H1 (cell line): ENCODE measurements at regions not wholly inside any gene's neighbourhood (a gene's known extent, or its start where the extent isn't known, plus 50 kb on each side); places are given as distances from the start of the nearest gene placed in this dataset.

Experiments
- CTCF ChIA-PET: fragments of 300-600 bp; sonication (Branson Sonifier 250); formaldehyde crosslinking; loops from one replicate; lab custom pipeline; 2021; ENCODE audit not compliant: partially characterized antibody; lab: Charles Lee
- POLR2A ChIA-PET: fragments of 300-600 bp; sonication (Branson Sonifier 250); formaldehyde crosslinking; loops from one replicate; lab custom pipeline; 2021; ENCODE audit warnings: inconsistent platforms; ENCODE audit not compliant: partially characterized antibody; lab: Charles Lee
- DNase-seq, 2 experiments: peaks; one replicate each; pipeline versions ENCODE4 v3.0.0 to v3.0.0-alpha.2; 2010 to 2022; ENCODE audit warnings: low spot score in 2 of 2, low read depth in 1 of 2, mixed read lengths in 1 of 2
- FAIRE-seq: peaks from 2 replicates; lab custom pipeline; 2011; peaks lifted over from hg19 to GRCh38; lab: Jason Lieb, UNC
- H2AFZ ChIP-seq: 2 replicates; pipeline ENCODE4 v1.8.1; 2012; ENCODE audit warnings: low read length, inconsistent platforms
- H2AK5ac ChIP-seq: 2 replicates; pipeline ENCODE4 v1.6.1; 2013; ENCODE audit warnings: low read depth, low read length
- H2BK120ac ChIP-seq: replicated peaks from 2 replicates; pipeline ENCODE3; 2013; ENCODE audit warnings: low read depth, low read length, inconsistent platforms
- H2BK12ac ChIP-seq: 2 replicates; pipeline ENCODE4 v1.6.1; 2013; ENCODE audit warnings: low read depth, low read length
- H2BK15ac ChIP-seq: 2 replicates; pipeline ENCODE4 v1.6.1; 2013; ENCODE audit warnings: low read length
- H2BK20ac ChIP-seq: 2 replicates; pipeline ENCODE4 v1.6.1; 2013; ENCODE audit warnings: low read length
- H2BK5ac ChIP-seq: 2 replicates; pipeline ENCODE4 v1.6.1; 2013; ENCODE audit warnings: low read depth, low read length
- H3K14ac ChIP-seq: 2 replicates; pipeline ENCODE4 v1.6.1; 2013; ENCODE audit warnings: inconsistent platforms; ENCODE audit not compliant: insufficient read length
- H3K18ac ChIP-seq: 2 replicates; pipeline ENCODE4 v1.6.1; 2013; ENCODE audit warnings: low read length; ENCODE audit errors: extremely low read depth
- H3K23ac ChIP-seq: 2 replicates; pipeline ENCODE4 v1.6.1; 2013; ENCODE audit warnings: inconsistent platforms; ENCODE audit not compliant: insufficient read length
- H3K23me2 ChIP-seq: 2 replicates; pipeline ENCODE4 v1.6.1; 2013; ENCODE audit warnings: low read depth, low read length
- H3K27ac ChIP-seq: 2 replicates; pipeline ENCODE4 v1.6.1; 2011; ENCODE audit warnings: low read depth, low read length, inconsistent platforms
- H3K27me3 ChIP-seq, 4 experiments: replicated peaks in 1 of 4; 1 replicate in 1 of 4; 2 replicates in 3 of 4; pipeline versions ENCODE4 v1.6.1 to v1.8.1; 2011 to 2013; ENCODE audit warnings: low read length in 3 of 4, mild to moderate bottlenecking in 3 of 4, inconsistent platforms in 2 of 4, mixed read lengths in 2 of 4, moderate library complexity in 1 of 4; ENCODE audit not compliant: control insufficient read depth in 3 of 4, insufficient read depth in 3 of 4; ENCODE audit errors: extremely low read depth in 1 of 4
- H3K36me3 ChIP-seq, 4 experiments: 2 replicates each; pipeline versions ENCODE4 v1.6.1 to v1.8.1; 2011 to 2013; ENCODE audit warnings: mild to moderate bottlenecking in 4 of 4, low read length in 3 of 4, moderate library complexity in 2 of 4, control low read depth in 1 of 4, inconsistent platforms in 1 of 4; ENCODE audit not compliant: insufficient read depth in 4 of 4, control insufficient read depth in 2 of 4
- H3K4ac ChIP-seq: replicated peaks from 2 replicates; pipeline ENCODE3; 2013; ENCODE audit warnings: low read length, low read depth, mixed read lengths, inconsistent platforms; ENCODE audit not compliant: insufficient read length
- H3K4me1 ChIP-seq, 4 experiments: replicated peaks in 1 of 4; 1 replicate in 1 of 4; 2 replicates in 3 of 4; pipeline versions ENCODE4 v1.6.1 to v1.8.1; 2011 to 2013; ENCODE audit warnings: low read length in 3 of 4, inconsistent platforms in 2 of 4, mixed read lengths in 1 of 4; ENCODE audit not compliant: insufficient read depth in 4 of 4, control insufficient read depth in 3 of 4
- H3K4me2 ChIP-seq, 2 experiments: 2 replicates each; pipeline versions ENCODE4 v1.6.1 to v1.8.1; 2011 to 2013; ENCODE audit warnings: low read depth in 2 of 2, low read length in 2 of 2, control low read depth in 1 of 2, inconsistent platforms in 1 of 2, mild to moderate bottlenecking in 1 of 2; ENCODE audit not compliant: insufficient read depth in 1 of 2
- H3K4me3 ChIP-seq, 4 experiments: fragments of 200-600, 300-600 bp in 1 of 4; sonication (generic), shearing (Covaris generic), sonication (Bioruptor Twin) in 1 of 4; 2 replicates each; pipeline versions ENCODE4 v1.5.1 to v1.8.1; 2011 to 2016; ENCODE audit warnings: low read length in 4 of 4, low read depth in 3 of 4, control low read depth in 2 of 4, inconsistent platforms in 2 of 4, mild to moderate bottlenecking in 2 of 4, mixed read lengths in 1 of 4, moderate library complexity in 1 of 4; ENCODE audit not compliant: insufficient read depth in 2 of 4; ENCODE audit errors: extremely low read depth in 1 of 4
- H3K56ac ChIP-seq: replicated peaks from 2 replicates; pipeline ENCODE3; 2013; ENCODE audit warnings: low read depth, mild to moderate bottlenecking, mixed read lengths, low read length, inconsistent platforms; ENCODE audit not compliant: insufficient read length
- H3K79me1 ChIP-seq: 2 replicates; pipeline ENCODE4 v1.6.1; 2013; ENCODE audit warnings: low read depth, low read length, control low read depth
- H3K79me2 ChIP-seq, 2 experiments: 2 replicates each; pipeline versions ENCODE4 v1.6.1 to v1.8.1; 2012 to 2013; ENCODE audit warnings: low read length in 2 of 2, mild to moderate bottlenecking in 2 of 2, inconsistent platforms in 1 of 2; ENCODE audit not compliant: insufficient read depth in 2 of 2, control insufficient read depth in 1 of 2
- H3K9ac ChIP-seq, 4 experiments: replicated peaks in 1 of 4; 1 replicate in 1 of 4; 2 replicates in 3 of 4; pipeline versions ENCODE4 v1.6.1 to v1.8.1; 2011 to 2013; ENCODE audit warnings: low read depth in 3 of 4, low read length in 3 of 4, control low read depth in 2 of 4, mild to moderate bottlenecking in 2 of 4, moderate library complexity in 2 of 4, inconsistent platforms in 1 of 4; ENCODE audit errors: extremely low read depth in 1 of 4
- H3K9me3 ChIP-seq, 2 experiments: 2 replicates each; pipeline versions ENCODE4 v1.6.1 to v1.8.1; 2012 to 2013; ENCODE audit warnings: mild to moderate bottlenecking in 2 of 2, moderate library complexity in 2 of 2, control low read depth in 1 of 2, inconsistent platforms in 1 of 2, low read depth in 1 of 2, low read length in 1 of 2, mixed read lengths in 1 of 2; ENCODE audit not compliant: insufficient read depth in 2 of 2
- H4K20me1 ChIP-seq, 2 experiments: replicated peaks in 1 of 2; 2 replicates each; pipeline versions ENCODE3 to v1.8.1; 2011 to 2013; ENCODE audit warnings: inconsistent platforms in 2 of 2, low read length in 2 of 2, mild to moderate bottlenecking in 1 of 2; ENCODE audit not compliant: insufficient read depth in 2 of 2, control insufficient read depth in 1 of 2
- H4K5ac ChIP-seq: 2 replicates; pipeline ENCODE4 v1.6.1; 2013; ENCODE audit warnings: low read length, low read depth, mixed read lengths, inconsistent platforms; ENCODE audit not compliant: insufficient read length
- H4K8ac ChIP-seq: 2 replicates; pipeline ENCODE4 v1.8.0; 2013; ENCODE audit warnings: mild to moderate bottlenecking, moderate library complexity, low read length, inconsistent platforms; ENCODE audit not compliant: insufficient read depth; ENCODE audit errors: extremely low read depth
- H4K91ac ChIP-seq: replicated peaks from 2 replicates; pipeline ENCODE3; 2013; ENCODE audit warnings: low read length, mixed read lengths, inconsistent platforms; ENCODE audit not compliant: insufficient read length
- ATF2 ChIP-seq: IDR thresholded peaks from 2 replicates; pipeline ENCODE4 v1.6.1; 2012; ENCODE audit warnings: low read length, inconsistent platforms
- CHD2 ChIP-seq: IDR thresholded peaks from 2 replicates; pipeline ENCODE4 v1.6.1; 2012; ENCODE audit warnings: low read length, improper control_type of control experiment
- EZH2 ChIP-seq: fragments of 200-600 bp; sonication (generic); IDR thresholded peaks from 2 replicates; pipeline ENCODE4 v1.7.1; 2012; ENCODE audit warnings: low read depth, mild to moderate bottlenecking, moderate library complexity, low read length, inconsistent platforms; ENCODE audit not compliant: severe bottlenecking
- GABPA ChIP-seq: IDR thresholded peaks from 2 replicates; pipeline ENCODE4 v1.6.1; 2011; ENCODE audit warnings: mild to moderate bottlenecking, low read length, moderate library complexity, borderline replicate concordance; ENCODE audit not compliant: insufficient read depth
- KDM4A ChIP-seq: IDR thresholded peaks from one replicate; pipeline ENCODE4 v1.7.1; 2012; ENCODE audit warnings: low read depth, mild to moderate bottlenecking, moderate library complexity, low read length, inconsistent platforms; ENCODE audit not compliant: severe bottlenecking
- MAFK ChIP-seq: IDR thresholded peaks from 2 replicates; pipeline ENCODE4 v1.6.1; 2012; ENCODE audit warnings: low read depth, mild to moderate bottlenecking, improper control_type of control experiment, low read length
- SAP30 ChIP-seq: fragments of 300-600 bp; sonication (generic); IDR thresholded peaks from 2 replicates; pipeline ENCODE4 v1.7.1; 2012; ENCODE audit warnings: low read length, moderate library complexity, mild to moderate bottlenecking, inconsistent platforms; ENCODE audit not compliant: insufficient read depth, insufficient replicate concordance
- TEAD4 ChIP-seq: IDR thresholded peaks from 2 replicates; pipeline ENCODE4 v1.6.1; 2012; ENCODE audit warnings: low read depth, low read length, inconsistent platforms, mixed read lengths
- USF2 ChIP-seq: IDR thresholded peaks from 2 replicates; pipeline ENCODE4 v1.6.1; 2011; ENCODE audit warnings: low read length, improper control_type of control experiment
- TF ChIP-seq, protein P1 (sequence below): IDR thresholded peaks from 2 replicates; pipeline ENCODE4 v1.6.1; 2011; ENCODE audit warnings: low read depth, mild to moderate bottlenecking, low read length; ENCODE audit not compliant: insufficient read depth
- TF ChIP-seq, protein P2 (sequence below): IDR thresholded peaks from 2 replicates; pipeline ENCODE4 v1.6.1; 2012; ENCODE audit warnings: inconsistent platforms

- POLR2A ChIA-PET: no interaction called here
- TF ChIP-seq CHD2 (no peak), ATF2 (no peak), USF2 (no peak), GABPA (no peak), KDM4A (no peak), EZH2 (no peak), TEAD4 (no peak), SAP30 (no peak), MAFK (no peak)
- TF ChIP-seq, protein P1, sequence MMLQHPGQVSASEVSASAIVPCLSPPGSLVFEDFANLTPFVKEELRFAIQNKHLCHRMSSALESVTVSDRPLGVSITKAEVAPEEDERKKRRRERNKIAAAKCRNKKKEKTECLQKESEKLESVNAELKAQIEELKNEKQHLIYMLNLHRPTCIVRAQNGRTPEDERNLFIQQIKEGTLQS: no peak
- TF ChIP-seq, protein P2, sequence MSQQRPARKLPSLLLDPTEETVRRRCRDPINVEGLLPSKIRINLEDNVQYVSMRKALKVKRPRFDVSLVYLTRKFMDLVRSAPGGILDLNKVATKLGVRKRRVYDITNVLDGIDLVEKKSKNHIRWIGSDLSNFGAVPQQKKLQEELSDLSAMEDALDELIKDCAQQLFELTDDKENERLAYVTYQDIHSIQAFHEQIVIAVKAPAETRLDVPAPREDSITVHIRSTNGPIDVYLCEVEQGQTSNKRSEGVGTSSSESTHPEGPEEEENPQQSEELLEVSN: no peak
These were observed 437.6 kb downstream of the ZEB2 start for GRCh38 chr2:144082327-144082726.

More at GRCh38 chr2:144082327-144082726, 437.6 kb downstream of the ZEB2 start:
- H3K9me3 ChIP-seq: no peaks in the 10 kb centered on the region
- H3K4me3 ChIP-seq: no peak overlapping the region
- H4K20me1 ChIP-seq: no peaks in the 10 kb centered on the region
- H3K4ac ChIP-seq: no peak overlapping the region
- H3K14ac ChIP-seq: no peak overlapping the region
- no peak overlapping the region for H2AFZ ChIP-seq
- H3K27me3 ChIP-seq: no peaks in the 10 kb centered on the region
- DNase-seq: no peak
- H3K79me1 ChIP-seq: no peaks in the 10 kb centered on the region
- no peak overlapping the region for H2AK5ac ChIP-seq
- no peak overlapping the region for H3K18ac ChIP-seq
- H3K79me2 ChIP-seq: no peaks in the 10 kb centered on the region
- H4K5ac ChIP-seq: no peak overlapping the region
- no peaks in the 10 kb centered on the region for H3K23me2 ChIP-seq
- H3K4me1 ChIP-seq: no peaks in the 10 kb centered on the region
- no peak overlapping the region for H3K27ac ChIP-seq
- CTCF ChIA-PET: no interaction called here
- H4K8ac ChIP-seq: no peak overlapping the region
- H3K36me3 ChIP-seq: no peaks in the 10 kb centered on the region
- no peak overlapping the region for H3K56ac ChIP-seq
- no peak overlapping the region for H3K9ac ChIP-seq
- no peak overlapping the region for H2BK5ac ChIP-seq
- H4K91ac ChIP-seq: no peak overlapping the region
- no peak overlapping the region for H3K4me2 ChIP-seq
- no peak overlapping the region; the same call in 1 of the 2 replicates for H2BK12ac ChIP-seq
- FAIRE-seq: no peak
- H2BK20ac ChIP-seq: no peak overlapping the region
- no peak overlapping the region for H3K23ac ChIP-seq
- no peak overlapping the region for H2BK120ac ChIP-seq
- no peak overlapping the region for H2BK15ac ChIP-seq
